ENCODE measurements at regions not wholly inside any gene's neighbourhood (a gene's known extent, or its start where the extent isn't known, plus 50 kb on each side); places are given as distances from the start of the nearest gene placed in this dataset.

DNA sequence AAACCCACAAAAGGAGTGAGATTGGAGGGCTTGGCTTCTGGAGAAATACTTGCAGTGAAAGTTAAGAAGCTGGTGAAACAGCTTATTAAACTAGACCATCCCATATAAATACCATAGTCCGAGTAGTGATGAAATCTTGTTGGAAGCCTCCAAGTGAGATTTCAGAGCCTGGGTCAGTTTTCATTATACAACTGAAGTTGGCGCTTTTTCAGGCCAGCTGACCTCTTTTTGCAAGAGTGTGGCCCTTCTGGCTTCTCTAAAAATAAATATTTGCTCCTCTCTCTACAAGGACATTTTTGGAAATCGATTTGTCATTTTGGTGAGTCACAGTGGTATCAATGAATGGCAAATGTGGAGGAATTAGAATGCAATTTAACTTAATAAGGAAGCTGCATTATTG, 51.2 kb upstream of the THRB start:
- Histone ChIP-seq H4K20me1 (ENCODE audit: control insufficient read depth, extremely low read depth, insufficient read depth, low read length) (no peaks in the 10 kb centered on the region), H3K27ac (ENCODE audit: control insufficient read depth, insufficient read depth, low read length) (no peak overlapping the region), H3K9ac (ENCODE audit: control insufficient read depth, extremely low read depth, insufficient read depth, low read length) (no peak overlapping the region), H3K9me1 (ENCODE audit: control insufficient read depth, extremely low read depth, insufficient read depth, low read length) (no peaks in the 10 kb centered on the region), H3K4me1 (ENCODE audit: control insufficient read depth, extremely low read depth, insufficient read depth, low read length) (no peaks in the 10 kb centered on the region), H3K27me3 (ENCODE audit: control insufficient read depth, extremely low read depth, insufficient read depth, low read length) (no peaks in the 10 kb centered on the region), H2AFZ (ENCODE audit: control insufficient read depth, low read length) (no peak overlapping the region), H3K4me2 (ENCODE audit: control insufficient read depth, extremely low read depth, insufficient read depth, low read depth, low read length) (no peak overlapping the region), H3K36me3 (ENCODE audit: control insufficient read depth in 2 of 2, extremely low read depth in 1 of 2, insufficient read depth in 2 of 2, low read length in 2 of 2) (no peaks in the 10 kb centered on the region), H3K4me3 (ENCODE audit: control insufficient read depth in 2 of 3, extremely low read depth in 1 of 3, insufficient read depth in 2 of 3, low read depth in 1 of 3, low read length in 3 of 3) (no peak overlapping the region), H3K9me3 (ENCODE audit: control insufficient read depth, low read depth, low read length) (no peaks in the 10 kb centered on the region), H3K79me2 (ENCODE audit: control insufficient read depth, insufficient read depth, low read length) (no peaks in the 10 kb centered on the region)
- no peak for TF ChIP-seq EZH2 (IDR thresholded peaks at IDR 0.05; ENCODE audit: low read length)
- TF ChIP-seq, protein P1, sequence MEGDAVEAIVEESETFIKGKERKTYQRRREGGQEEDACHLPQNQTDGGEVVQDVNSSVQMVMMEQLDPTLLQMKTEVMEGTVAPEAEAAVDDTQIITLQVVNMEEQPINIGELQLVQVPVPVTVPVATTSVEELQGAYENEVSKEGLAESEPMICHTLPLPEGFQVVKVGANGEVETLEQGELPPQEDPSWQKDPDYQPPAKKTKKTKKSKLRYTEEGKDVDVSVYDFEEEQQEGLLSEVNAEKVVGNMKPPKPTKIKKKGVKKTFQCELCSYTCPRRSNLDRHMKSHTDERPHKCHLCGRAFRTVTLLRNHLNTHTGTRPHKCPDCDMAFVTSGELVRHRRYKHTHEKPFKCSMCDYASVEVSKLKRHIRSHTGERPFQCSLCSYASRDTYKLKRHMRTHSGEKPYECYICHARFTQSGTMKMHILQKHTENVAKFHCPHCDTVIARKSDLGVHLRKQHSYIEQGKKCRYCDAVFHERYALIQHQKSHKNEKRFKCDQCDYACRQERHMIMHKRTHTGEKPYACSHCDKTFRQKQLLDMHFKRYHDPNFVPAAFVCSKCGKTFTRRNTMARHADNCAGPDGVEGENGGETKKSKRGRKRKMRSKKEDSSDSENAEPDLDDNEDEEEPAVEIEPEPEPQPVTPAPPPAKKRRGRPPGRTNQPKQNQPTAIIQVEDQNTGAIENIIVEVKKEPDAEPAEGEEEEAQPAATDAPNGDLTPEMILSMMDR (optimal IDR thresholded peaks at IDR 0.05 in 1 of 3, IDR thresholded peaks at IDR 0.05 in 1 of 3, conservative IDR thresholded peaks at IDR 0.05 in 1 of 3; ENCODE audit: extremely low read depth in 1 of 3, insufficient read depth in 2 of 3, low read length in 3 of 3): no peak
- no peak for FAIRE-seq
- dilution Hi-C loops (cut with MboI; ENCODE audit: extremely low pct_ligation_motif_present, low sequenced_read_pairs): no loop called here
- no peak for DNase-seq (ENCODE audit: low read depth, low spot score)

DNA sequence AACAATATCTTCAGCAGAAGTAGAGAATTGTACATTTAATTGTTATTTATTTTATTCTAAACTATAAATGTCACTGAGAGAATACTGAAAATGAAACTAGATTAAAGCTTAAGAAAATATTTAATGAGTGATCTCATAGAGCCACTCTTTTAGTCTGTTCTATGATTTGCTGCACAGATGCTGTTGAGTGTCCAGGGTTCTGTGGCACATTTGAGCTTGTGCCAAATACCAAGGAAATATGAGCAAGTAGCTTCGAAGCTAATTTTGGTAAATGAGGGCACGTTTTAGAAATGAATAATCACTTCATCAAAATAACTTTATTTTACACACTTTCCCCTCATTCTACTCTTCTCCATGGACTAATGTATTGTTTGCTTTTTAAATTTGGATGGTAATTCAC, 53.6 kb upstream of the THRB start:
- Histone ChIP-seq H3K4me2 (ENCODE audit: control insufficient read depth, extremely low read depth, insufficient read depth, low read depth, low read length) (no peak overlapping the region), H3K9me1 (ENCODE audit: control insufficient read depth, extremely low read depth, insufficient read depth, low read length) (no peaks in the 10 kb centered on the region), H3K9ac (ENCODE audit: control insufficient read depth, extremely low read depth, insufficient read depth, low read length) (no peak overlapping the region), H3K27ac (ENCODE audit: control insufficient read depth, insufficient read depth, low read length) (no peak overlapping the region), H3K4me3 (ENCODE audit: control insufficient read depth in 2 of 3, extremely low read depth in 1 of 3, insufficient read depth in 2 of 3, low read depth in 1 of 3, low read length in 3 of 3) (no peak overlapping the region), H3K9me3 (ENCODE audit: control insufficient read depth, low read depth, low read length) (no peaks in the 10 kb centered on the region), H3K27me3 (ENCODE audit: control insufficient read depth, extremely low read depth, insufficient read depth, low read length) (no peaks in the 10 kb centered on the region), H3K4me1 (ENCODE audit: control insufficient read depth, extremely low read depth, insufficient read depth, low read length) (no peaks in the 10 kb centered on the region), H3K79me2 (ENCODE audit: control insufficient read depth, insufficient read depth, low read length) (no peaks in the 10 kb centered on the region), H4K20me1 (ENCODE audit: control insufficient read depth, extremely low read depth, insufficient read depth, low read length) (no peaks in the 10 kb centered on the region), H3K36me3 (ENCODE audit: control insufficient read depth in 2 of 2, extremely low read depth in 1 of 2, insufficient read depth in 2 of 2, low read length in 2 of 2) (no peaks in the 10 kb centered on the region), H2AFZ (ENCODE audit: control insufficient read depth, low read length) (no peak overlapping the region)
- dilution Hi-C loops (cut with MboI; ENCODE audit: extremely low pct_ligation_motif_present, low sequenced_read_pairs): no loop called here
- FAIRE-seq (no peak), DNase-seq (ENCODE audit: low read depth, low spot score) (no peak)
- TF ChIP-seq, protein P1 (optimal IDR thresholded peaks at IDR 0.05 in 1 of 3, IDR thresholded peaks at IDR 0.05 in 1 of 3, conservative IDR thresholded peaks at IDR 0.05 in 1 of 3; ENCODE audit: extremely low read depth in 1 of 3, insufficient read depth in 2 of 3, low read length in 3 of 3): no peak
- no peak for TF ChIP-seq EZH2 (IDR thresholded peaks at IDR 0.05; ENCODE audit: low read length)
